ENCODE measurements at regions not wholly inside any gene's neighbourhood (a gene's known extent, or its start where the extent isn't known, plus 50 kb on each side); places are given as distances from the start of the nearest gene placed in this dataset.

GRCh38 chr6:142500250-142500786, 198.5 kb downstream of the ADGRG6 start:
- TF ChIP-seq CTCF (IDR thresholded peaks at IDR 0.05): no peak
- peaks cover 2% of the 10 kb centered on the region for H3K4me1 Mint-ChIP-seq (ENCODE audit: unreplicated experiment)
- peak overlapping the region; percentile 27 for H3K27ac Mint-ChIP-seq (ENCODE audit: unreplicated experiment)
- DNase-seq (ENCODE audit: extremely low spot score, unreplicated experiment): no peak
- peaks cover 54% of the 10 kb centered on the region for H3K27me3 Mint-ChIP-seq (ENCODE audit: unreplicated experiment)
- no peak overlapping the region for H3K4me3 Mint-ChIP-seq (ENCODE audit: unreplicated experiment)
- H3K36me3 Mint-ChIP-seq (ENCODE audit: unreplicated experiment): peaks cover 2% of the 10 kb centered on the region
- H3K9me3 Mint-ChIP-seq (ENCODE audit: unreplicated experiment): peaks cover 22% of the 10 kb centered on the region

- Mint-ChIP-seq H3K9me3 (ENCODE audit: unreplicated experiment) (peaks cover 22% of the 10 kb centered on the region), H3K4me3 (ENCODE audit: unreplicated experiment) (no peak overlapping the region), H3K27ac (ENCODE audit: unreplicated experiment) (no peak overlapping the region), H3K36me3 (ENCODE audit: unreplicated experiment) (peaks cover 2% of the 10 kb centered on the region), H3K27me3 (ENCODE audit: unreplicated experiment) (peaks cover 42% of the 10 kb centered on the region), H3K4me1 (ENCODE audit: unreplicated experiment) (peaks cover 2% of the 10 kb centered on the region)
- no peak for TF ChIP-seq CTCF (IDR thresholded peaks at IDR 0.05)
- no peak for DNase-seq (ENCODE audit: extremely low spot score, unreplicated experiment)
Measured at GRCh38 chr6:142501795-142502194, 200.0 kb downstream of the ADGRG6 start.

GRCh38 chr6:142507065-142507464, 205.3 kb downstream of the ADGRG6 start:
- TF ChIP-seq CTCF (IDR thresholded peaks at IDR 0.05): no peak
- DNase-seq (ENCODE audit: extremely low spot score, unreplicated experiment): no peak
- peaks cover 2% of the 10 kb centered on the region for H3K36me3 Mint-ChIP-seq (ENCODE audit: unreplicated experiment)
- no peaks in the 10 kb centered on the region for H3K4me1 Mint-ChIP-seq (ENCODE audit: unreplicated experiment)
- H3K9me3 Mint-ChIP-seq (ENCODE audit: unreplicated experiment): peaks cover 31% of the 10 kb centered on the region
- H3K27ac Mint-ChIP-seq (ENCODE audit: unreplicated experiment): no peak overlapping the region
- H3K4me3 Mint-ChIP-seq (ENCODE audit: unreplicated experiment): no peak overlapping the region
- peaks cover 34% of the 10 kb centered on the region for H3K27me3 Mint-ChIP-seq (ENCODE audit: unreplicated experiment)

- H3K27me3 Mint-ChIP-seq (ENCODE audit: unreplicated experiment): peaks cover 45% of the 10 kb centered on the region
- no peaks in the 10 kb centered on the region for H3K36me3 Mint-ChIP-seq (ENCODE audit: unreplicated experiment)
- no peak overlapping the region for H3K4me3 Mint-ChIP-seq (ENCODE audit: unreplicated experiment)
- no peak overlapping the region for H3K27ac Mint-ChIP-seq (ENCODE audit: unreplicated experiment)
- peaks cover 14% of the 10 kb centered on the region for H3K9me3 Mint-ChIP-seq (ENCODE audit: unreplicated experiment)
- TF ChIP-seq CTCF (IDR thresholded peaks at IDR 0.05): no peak
- no peak for DNase-seq (ENCODE audit: extremely low spot score, unreplicated experiment)
- no peaks in the 10 kb centered on the region for H3K4me1 Mint-ChIP-seq (ENCODE audit: unreplicated experiment)
Measured at GRCh38 chr6:142510211-142510610, 208.4 kb downstream of the ADGRG6 start.

GRCh38 chr6:142518126-142518525, 216.3 kb downstream of the ADGRG6 start:
- peaks cover 48% of the 10 kb centered on the region for H3K27me3 Mint-ChIP-seq (ENCODE audit: unreplicated experiment)
- DNase-seq (ENCODE audit: extremely low spot score, unreplicated experiment): no peak
- TF ChIP-seq CTCF (IDR thresholded peaks at IDR 0.05): no peak
- H3K27ac Mint-ChIP-seq (ENCODE audit: unreplicated experiment): no peak overlapping the region
- H3K4me1 Mint-ChIP-seq (ENCODE audit: unreplicated experiment): no peaks in the 10 kb centered on the region
- no peaks in the 10 kb centered on the region for H3K36me3 Mint-ChIP-seq (ENCODE audit: unreplicated experiment)
- H3K9me3 Mint-ChIP-seq (ENCODE audit: unreplicated experiment): peaks cover 14% of the 10 kb centered on the region
- H3K4me3 Mint-ChIP-seq (ENCODE audit: unreplicated experiment): no peak overlapping the region
